ENCODE measurements at regions not wholly inside any gene's neighbourhood (a gene's known extent, or its start where the extent isn't known, plus 50 kb on each side); places are given as distances from the start of the nearest gene placed in this dataset.
"Not testable (repeated sequence)": the region's sequence is repeated elsewhere in the genome, so short reads cannot be mapped to it uniquely, and the experiment has no call there.

DNA sequence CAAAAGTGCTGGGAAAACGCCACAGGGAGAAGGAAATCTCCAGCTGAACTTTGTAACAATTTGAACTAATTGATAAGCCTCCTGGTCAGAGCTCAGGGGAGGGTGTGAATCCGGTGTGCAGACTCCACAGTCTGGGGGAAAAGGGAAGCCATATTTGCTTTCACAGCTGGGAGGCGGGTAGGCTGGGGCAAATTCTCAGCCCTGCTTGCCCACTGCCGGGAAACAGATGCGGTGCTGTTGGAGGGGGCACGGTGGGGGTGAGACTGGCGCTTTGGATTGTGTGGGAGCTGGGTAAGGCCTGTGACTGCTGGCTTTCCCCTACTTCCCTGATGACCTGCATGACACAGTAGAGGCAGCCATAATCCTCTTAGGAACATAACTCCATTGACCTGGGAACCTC is 134.8 kb downstream of the ADCYAP1 start:
- Histone ChIP-seq H3K27me3 (no peaks in the 10 kb centered on the region), H3K4me3 (no peak overlapping the region), H3K9me3 (no peaks in the 10 kb centered on the region), H3K4me1 (no peaks in the 10 kb centered on the region), H3K36me3 (no peaks in the 10 kb centered on the region), H3K27ac (no peak overlapping the region)
- intact Hi-C loops (cut with DNase I), result no loop called here
- TF ChIP-seq, protein P1, sequence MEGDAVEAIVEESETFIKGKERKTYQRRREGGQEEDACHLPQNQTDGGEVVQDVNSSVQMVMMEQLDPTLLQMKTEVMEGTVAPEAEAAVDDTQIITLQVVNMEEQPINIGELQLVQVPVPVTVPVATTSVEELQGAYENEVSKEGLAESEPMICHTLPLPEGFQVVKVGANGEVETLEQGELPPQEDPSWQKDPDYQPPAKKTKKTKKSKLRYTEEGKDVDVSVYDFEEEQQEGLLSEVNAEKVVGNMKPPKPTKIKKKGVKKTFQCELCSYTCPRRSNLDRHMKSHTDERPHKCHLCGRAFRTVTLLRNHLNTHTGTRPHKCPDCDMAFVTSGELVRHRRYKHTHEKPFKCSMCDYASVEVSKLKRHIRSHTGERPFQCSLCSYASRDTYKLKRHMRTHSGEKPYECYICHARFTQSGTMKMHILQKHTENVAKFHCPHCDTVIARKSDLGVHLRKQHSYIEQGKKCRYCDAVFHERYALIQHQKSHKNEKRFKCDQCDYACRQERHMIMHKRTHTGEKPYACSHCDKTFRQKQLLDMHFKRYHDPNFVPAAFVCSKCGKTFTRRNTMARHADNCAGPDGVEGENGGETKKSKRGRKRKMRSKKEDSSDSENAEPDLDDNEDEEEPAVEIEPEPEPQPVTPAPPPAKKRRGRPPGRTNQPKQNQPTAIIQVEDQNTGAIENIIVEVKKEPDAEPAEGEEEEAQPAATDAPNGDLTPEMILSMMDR (IDR thresholded peaks at IDR 0.05), result no peak
- DNase-seq (ENCODE audit: low spot score in 2 of 2), result no peak

DNA sequence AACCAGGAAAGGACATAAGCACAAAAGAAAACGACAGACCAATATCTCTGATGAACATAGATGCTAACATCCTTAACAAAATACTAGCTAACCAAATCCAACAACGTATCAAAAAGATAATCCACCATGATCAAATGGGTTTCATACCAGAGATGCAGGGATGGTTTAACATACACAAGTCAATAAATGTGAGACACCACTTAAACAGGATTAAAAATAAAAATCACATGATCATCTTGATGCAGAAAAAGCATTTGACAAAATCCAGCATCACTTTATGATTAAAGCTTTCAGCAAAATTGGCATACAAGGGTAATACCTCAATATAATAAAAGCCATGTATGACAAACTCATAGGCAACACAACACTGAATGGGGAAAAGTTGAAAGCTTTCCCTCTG is 138.4 kb downstream of the ADCYAP1 start:
- H3K9me3 ChIP-seq; DNase-seq (ENCODE audit: low spot score in 2 of 2); H3K27ac ChIP-seq; H3K4me1 ChIP-seq; H3K36me3 ChIP-seq; intact Hi-C loops (cut with DNase I); H3K27me3 ChIP-seq; H3K4me3 ChIP-seq: not testable (repeated sequence)

GRCh38 chr18:1045658-1046057 is 141.0 kb downstream of the ADCYAP1 start:
- H3K27me3 ChIP-seq, result no peaks in the 10 kb centered on the region
- TF ChIP-seq, protein P1 (IDR thresholded peaks at IDR 0.05), result no peak
- H3K36me3 ChIP-seq, result no peaks in the 10 kb centered on the region
- H3K4me3 ChIP-seq, result no peak overlapping the region
- intact Hi-C loops (cut with DNase I), result no loop called here
- no peaks in the 10 kb centered on the region for H3K9me3 ChIP-seq
- no peak for DNase-seq (ENCODE audit: low spot score in 2 of 2)
- H3K27ac ChIP-seq, result no peak overlapping the region
- H3K4me1 ChIP-seq, result no peaks in the 10 kb centered on the region

DNA sequence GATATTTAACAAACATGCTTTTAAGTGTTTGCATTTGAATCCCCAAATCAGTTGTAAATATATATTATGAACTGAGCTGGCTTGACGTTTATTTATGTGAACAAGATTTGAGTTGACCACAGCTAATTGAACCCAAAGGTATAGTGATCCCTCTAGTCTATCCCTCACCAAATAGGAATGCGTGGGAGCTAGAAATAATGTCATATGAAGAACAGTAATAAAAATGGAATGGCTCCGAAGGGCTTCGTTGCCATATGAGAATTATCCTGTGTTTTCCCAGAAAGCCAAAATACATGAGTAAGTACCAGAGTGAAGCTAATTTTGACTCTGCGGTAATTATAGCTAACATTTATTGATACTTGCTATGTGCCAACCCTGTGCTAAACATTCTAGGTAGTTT is 142.7 kb downstream of the ADCYAP1 start:
- Histone ChIP-seq H3K27me3 (no peaks in the 10 kb centered on the region), H3K36me3 (no peaks in the 10 kb centered on the region), H3K4me3 (no peak overlapping the region), H3K9me3 (no peaks in the 10 kb centered on the region), H3K27ac (no peak overlapping the region), H3K4me1 (no peaks in the 10 kb centered on the region)
- TF ChIP-seq, protein P1 (IDR thresholded peaks at IDR 0.05), result no peak
- intact Hi-C loops (cut with DNase I), result no loop called here
- DNase-seq (ENCODE audit: low spot score in 2 of 2), result no peak

DNA sequence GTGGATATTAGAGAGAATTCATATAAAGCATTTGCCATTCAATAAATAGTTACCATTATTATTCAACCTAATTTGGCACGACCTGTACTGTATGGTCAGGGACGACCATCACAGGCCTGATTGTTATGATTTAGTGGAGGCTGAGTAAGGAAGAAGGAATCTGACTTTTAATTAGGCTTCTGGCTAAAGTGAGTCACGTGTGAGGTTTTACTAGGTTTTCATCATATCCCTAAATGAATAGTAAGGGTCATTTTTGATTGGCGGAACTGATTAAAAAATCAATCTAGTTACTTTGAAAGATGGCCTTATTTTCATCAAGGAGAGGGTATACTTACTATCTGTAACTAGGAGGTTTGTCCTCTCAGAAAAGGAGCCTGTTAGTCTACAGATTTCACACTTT is 143.4 kb downstream of the ADCYAP1 start:
- Histone ChIP-seq H3K27ac (no peak overlapping the region), H3K4me3 (no peak overlapping the region), H3K27me3 (no peaks in the 10 kb centered on the region), H3K9me3 (no peaks in the 10 kb centered on the region), H3K4me1 (no peaks in the 10 kb centered on the region), H3K36me3 (no peaks in the 10 kb centered on the region)
- TF ChIP-seq, protein P1 (IDR thresholded peaks at IDR 0.05), result no peak
- intact Hi-C loops (cut with DNase I), result no loop called here
- no peak for DNase-seq (ENCODE audit: low spot score in 2 of 2)

- H3K27ac ChIP-seq, result no peak overlapping the region
- intact Hi-C loops (cut with DNase I), result no loop called here
- no peaks in the 10 kb centered on the region for H3K27me3 ChIP-seq
- no peaks in the 10 kb centered on the region for H3K9me3 ChIP-seq
- DNase-seq (ENCODE audit: low spot score in 2 of 2), result no peak
- no peaks in the 10 kb centered on the region for H3K4me1 ChIP-seq
- TF ChIP-seq, protein P1 (IDR thresholded peaks at IDR 0.05), result no peak
- H3K36me3 ChIP-seq, result no peaks in the 10 kb centered on the region
- H3K4me3 ChIP-seq, result no peak overlapping the region
These were observed 144.5 kb downstream of the ADCYAP1 start for GRCh38 chr18:1049173-1049572.

Measured in ascending aorta (tissue), 2 donors.